ENCODE measurements at regions not wholly inside any gene's neighbourhood (a gene's known extent, or its start where the extent isn't known, plus 50 kb on each side); places are given as distances from the start of the nearest gene placed in this dataset.

DNA sequence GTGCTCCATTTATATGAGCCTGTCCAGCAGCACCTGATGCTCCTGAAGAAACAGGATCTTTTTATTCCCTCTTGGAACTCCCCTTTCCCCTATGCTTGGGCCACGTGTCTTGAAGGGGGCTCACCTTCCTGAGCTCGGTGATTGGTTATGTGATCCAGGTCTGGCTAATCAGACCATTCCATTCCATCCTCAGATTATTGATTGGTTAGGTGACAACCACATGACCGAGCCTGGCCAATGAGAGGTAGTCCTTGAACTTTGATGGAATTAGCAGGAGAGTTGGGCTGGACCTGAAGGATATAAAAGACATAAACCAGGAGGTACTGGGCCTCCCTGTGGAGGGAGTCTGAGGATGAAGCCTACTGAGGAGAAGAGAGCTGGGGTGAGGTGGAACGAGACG lies 216.6 kb upstream of the LHX5 start:
- Histone ChIP-seq H3K27ac (no peak overlapping the region), H3K9me3 (no peaks in the 10 kb centered on the region), H3K4me1 (no peaks in the 10 kb centered on the region), H3K4me3 (no peak overlapping the region), H3K27me3 (peaks cover 0 to 35% (median 0%) of the 10 kb centered on the region in 3 donors), H3K36me3 (no peaks in the 10 kb centered on the region)
- WGBS, 2 donors, result 66 to 80% methylated on average over 5 of the region's 5 CpGs
- intact Hi-C loops (cut with DNase I), result no loop called here
- TF ChIP-seq, protein P1, sequence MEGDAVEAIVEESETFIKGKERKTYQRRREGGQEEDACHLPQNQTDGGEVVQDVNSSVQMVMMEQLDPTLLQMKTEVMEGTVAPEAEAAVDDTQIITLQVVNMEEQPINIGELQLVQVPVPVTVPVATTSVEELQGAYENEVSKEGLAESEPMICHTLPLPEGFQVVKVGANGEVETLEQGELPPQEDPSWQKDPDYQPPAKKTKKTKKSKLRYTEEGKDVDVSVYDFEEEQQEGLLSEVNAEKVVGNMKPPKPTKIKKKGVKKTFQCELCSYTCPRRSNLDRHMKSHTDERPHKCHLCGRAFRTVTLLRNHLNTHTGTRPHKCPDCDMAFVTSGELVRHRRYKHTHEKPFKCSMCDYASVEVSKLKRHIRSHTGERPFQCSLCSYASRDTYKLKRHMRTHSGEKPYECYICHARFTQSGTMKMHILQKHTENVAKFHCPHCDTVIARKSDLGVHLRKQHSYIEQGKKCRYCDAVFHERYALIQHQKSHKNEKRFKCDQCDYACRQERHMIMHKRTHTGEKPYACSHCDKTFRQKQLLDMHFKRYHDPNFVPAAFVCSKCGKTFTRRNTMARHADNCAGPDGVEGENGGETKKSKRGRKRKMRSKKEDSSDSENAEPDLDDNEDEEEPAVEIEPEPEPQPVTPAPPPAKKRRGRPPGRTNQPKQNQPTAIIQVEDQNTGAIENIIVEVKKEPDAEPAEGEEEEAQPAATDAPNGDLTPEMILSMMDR (IDR thresholded peaks at IDR 0.05), result no peak
- TF ChIP-seq EP300 (IDR thresholded peaks at IDR 0.05) (no peak), POLR2AphosphoS5 (IDR thresholded peaks at IDR 0.05) (no peak), POLR2A (IDR thresholded peaks at IDR 0.05) (no peak)
- DNase-seq, result no peak

- Histone ChIP-seq H3K4me1 (no peaks in the 10 kb centered on the region), H3K9me3 (no peaks in the 10 kb centered on the region), H3K4me3 (no peak overlapping the region), H3K36me3 (no peaks in the 10 kb centered on the region), H3K27ac (no peak overlapping the region), H3K27me3 (peaks cover 0 to 17% (median 0%) of the 10 kb centered on the region in 3 donors)
- WGBS, 2 donors, result 38 to 61% methylated on average over 20 of the region's 20 CpGs
- TF ChIP-seq, protein P1 (IDR thresholded peaks at IDR 0.05), result no peak
- TF ChIP-seq POLR2A (IDR thresholded peaks at IDR 0.05) (no peak), EP300 (IDR thresholded peaks at IDR 0.05) (no peak), POLR2AphosphoS5 (IDR thresholded peaks at IDR 0.05) (no peak)
- intact Hi-C loops (cut with DNase I), result no loop called here
- DNase-seq, result no peak
These were observed 213.5 kb upstream of the LHX5 start for GRCh38 chr12:113684908-113685782.

GRCh38 chr12:113684053-113684907 lies 212.6 kb upstream of the LHX5 start:
- TF ChIP-seq EP300 (IDR thresholded peaks at IDR 0.05), result no peak
- no peaks in the 10 kb centered on the region for H3K4me1 ChIP-seq
- no peaks in the 10 kb centered on the region for H3K36me3 ChIP-seq
- H3K27me3 ChIP-seq, result peaks cover 0 to 17% (median 0%) of the 10 kb centered on the region in 3 donors
- intact Hi-C loops (cut with DNase I), result no loop called here
- DNase-seq, result no peak
- no peak overlapping the region for H3K27ac ChIP-seq
- WGBS, 2 donors, result 50 to 63% methylated on average over 13 of the region's 13 CpGs
- H3K9me3 ChIP-seq, result no peaks in the 10 kb centered on the region
- H3K4me3 ChIP-seq, result no peak overlapping the region

GRCh38 chr12:113683574-113683973 lies 211.9 kb upstream of the LHX5 start:
- H3K27ac ChIP-seq, result no peak overlapping the region
- H3K4me3 ChIP-seq, result no peak overlapping the region
- H3K27me3 ChIP-seq, result peaks cover 0 to 17% (median 0%) of the 10 kb centered on the region in 3 donors
- no peaks in the 10 kb centered on the region for H3K9me3 ChIP-seq
- no peaks in the 10 kb centered on the region for H3K4me1 ChIP-seq
- intact Hi-C loops (cut with DNase I), result no loop called here
- WGBS, 2 donors, result 51 to 52% methylated on average over 7 of the region's 7 CpGs
- DNase-seq, result no peak
- TF ChIP-seq POLR2AphosphoS5 (IDR thresholded peaks at IDR 0.05) (no peak), POLR2A (IDR thresholded peaks at IDR 0.05) (no peak), EP300 (IDR thresholded peaks at IDR 0.05) (no peak)
- TF ChIP-seq, protein P1 (IDR thresholded peaks at IDR 0.05), result no peak
- H3K36me3 ChIP-seq, result no peaks in the 10 kb centered on the region

GRCh38 chr12:113680868-113681267 lies 209.2 kb upstream of the LHX5 start:
- no peak for DNase-seq
- no peak for TF ChIP-seq EP300 (IDR thresholded peaks at IDR 0.05)
- TF ChIP-seq, protein P1 (IDR thresholded peaks at IDR 0.05), result no peak
- TF ChIP-seq POLR2AphosphoS5 (IDR thresholded peaks at IDR 0.05), result no peak
- TF ChIP-seq POLR2A (IDR thresholded peaks at IDR 0.05), result no peak
- no peaks in the 10 kb centered on the region for H3K9me3 ChIP-seq
- no peak overlapping the region for H3K4me3 ChIP-seq
- WGBS, 2 donors, result 85 to 87% methylated on average over 1 of the region's 1 CpG
- H3K36me3 ChIP-seq, result no peaks in the 10 kb centered on the region
- peaks cover 0 to 31% (median 0%) of the 10 kb centered on the region in 3 donors for H3K27me3 ChIP-seq
- no peak overlapping the region for H3K27ac ChIP-seq
- H3K4me1 ChIP-seq, result no peaks in the 10 kb centered on the region
- intact Hi-C loops (cut with DNase I), result no loop called here

All from sigmoid colon (tissue), 6 donors.